ENCODE measurements at regions not wholly inside any gene's neighbourhood (a gene's known extent, or its start where the extent isn't known, plus 50 kb on each side); places are given as distances from the start of the nearest gene placed in this dataset.
A peak's percentile ranks its signal among the peaks of the same experiment; 100 is the strongest.
"Not testable (repeated sequence)": the region's sequence is repeated elsewhere in the genome, so short reads cannot be mapped to it uniquely, and the experiment has no call there.

- TF ChIP-seq CTCF (IDR thresholded peaks at IDR 0.05; ENCODE audit: insufficient read depth, low read depth, low read length, missing control alignments), result no peak
- DNase-seq (ENCODE audit: low read depth), result no peak
- H3K4me3 ChIP-seq (ENCODE audit: low read depth, low read length), result no peak overlapping the region
These were observed 199.4 kb downstream of the SPP2 start for GRCh38 chr2:234249873-234250272.

- H3K4me3 ChIP-seq (ENCODE audit: low read depth, low read length), result no peak overlapping the region
- no peak for DNase-seq (ENCODE audit: low read depth)
- no peak for TF ChIP-seq CTCF (IDR thresholded peaks at IDR 0.05; ENCODE audit: insufficient read depth, low read depth, low read length, missing control alignments)
These were observed 198.7 kb downstream of the SPP2 start for GRCh38 chr2:234249034-234249735.

GRCh38 chr2:234248213-234248710 is 197.8 kb downstream of the SPP2 start:
- not testable (repeated sequence) for H3K4me3 ChIP-seq (ENCODE audit: low read depth, low read length); DNase-seq (ENCODE audit: low read depth)

GRCh38 chr2:234247453-234248180 is 197.1 kb downstream of the SPP2 start:
- DNase-seq (ENCODE audit: low read depth), result no peak
- H3K4me3 ChIP-seq (ENCODE audit: low read depth, low read length), result no peak overlapping the region
- no peak for TF ChIP-seq CTCF (IDR thresholded peaks at IDR 0.05; ENCODE audit: insufficient read depth, low read depth, low read length, missing control alignments)

GRCh38 chr2:234245945-234246344 is 195.4 kb downstream of the SPP2 start:
- TF ChIP-seq CTCF (IDR thresholded peaks at IDR 0.05; ENCODE audit: insufficient read depth, low read depth, low read length, missing control alignments), result no peak
- no peak overlapping the region for H3K4me3 ChIP-seq (ENCODE audit: low read depth, low read length)
- no peak for DNase-seq (ENCODE audit: low read depth)

- no peak for TF ChIP-seq CTCF (IDR thresholded peaks at IDR 0.05; ENCODE audit: insufficient read depth, low read depth, low read length, missing control alignments)
- peak overlapping the region; percentile 27; the same call in 1 of the 2 replicates for H3K4me3 ChIP-seq (ENCODE audit: low read depth, low read length)
- DNase-seq (ENCODE audit: low read depth), result peak; percentile 1
These were observed 193.5 kb downstream of the SPP2 start for GRCh38 chr2:234243871-234244565.

- no peak for TF ChIP-seq CTCF (IDR thresholded peaks at IDR 0.05; ENCODE audit: insufficient read depth, low read depth, low read length, missing control alignments)
- DNase-seq (ENCODE audit: low read depth), result no peak
These were observed 191.9 kb downstream of the SPP2 start for GRCh38 chr2:234242459-234242836.

More at GRCh38 chr2:234242459-234242836, 191.9 kb downstream of the SPP2 start:
- H3K4me3 ChIP-seq (ENCODE audit: low read depth, low read length), result no peak overlapping the region

All from GM12865 (cell line).